Neuronal stem cell (in vitro differentiated cells): ENCODE measurements at regions not wholly inside any gene's neighbourhood (a gene's known extent, or its start where the extent isn't known, plus 50 kb on each side); places are given as distances from the start of the nearest gene placed in this dataset.

Experiments
- DNase-seq: peaks from one replicate; pipeline ENCODE4 v3.0.0-alpha.2; 2013; ENCODE audit warnings: low spot score
- H2AFZ ChIP-seq: one replicate; pipeline ENCODE4 v1.6.1; 2013; ENCODE audit warnings: mild to moderate bottlenecking, low read length, inconsistent platforms
- H2AK5ac ChIP-seq: 2 replicates; pipeline ENCODE4 v1.6.1; 2013; ENCODE audit warnings: low read depth, mild to moderate bottlenecking, inconsistent platforms, low read length, moderate library complexity, mixed read lengths
- H2BK120ac ChIP-seq: 2 replicates; pipeline ENCODE4 v1.6.1; 2013; ENCODE audit warnings: low read depth, mild to moderate bottlenecking, inconsistent platforms, low read length, moderate library complexity, mixed read lengths
- H2BK12ac ChIP-seq: one replicate; pipeline ENCODE4 v1.6.1; 2013; ENCODE audit warnings: low read length, inconsistent platforms
- H2BK15ac ChIP-seq: 2 replicates; pipeline ENCODE4 v1.6.1; 2013; ENCODE audit warnings: mild to moderate bottlenecking, low read length, inconsistent platforms, mixed read lengths
- H2BK5ac ChIP-seq: one replicate; pipeline ENCODE4 v1.6.1; 2013; ENCODE audit warnings: inconsistent platforms, mild to moderate bottlenecking, low read length, moderate library complexity
- H3K14ac ChIP-seq: one replicate; pipeline ENCODE4 v1.6.1; 2013; ENCODE audit warnings: low read length, inconsistent platforms
- H3K18ac ChIP-seq: 2 replicates; pipeline ENCODE4 v1.6.1; 2013; ENCODE audit warnings: low read length, inconsistent platforms
- H3K23ac ChIP-seq: 2 replicates; pipeline ENCODE4 v1.6.1; 2013; ENCODE audit warnings: low read depth, mild to moderate bottlenecking, mixed read lengths, low read length, inconsistent platforms; ENCODE audit not compliant: poor library complexity
- H3K27ac ChIP-seq: replicated peaks from 3 replicates; pipeline ENCODE4 v1.5.1; 2013; ENCODE audit warnings: low read length, inconsistent platforms
- H3K27me3 ChIP-seq, 3 experiments: 2 replicates each; pipeline ENCODE4 v1.6.1; 2013; ENCODE audit warnings: low read length in 3 of 3, mild to moderate bottlenecking in 2 of 3, inconsistent platforms in 1 of 3, low read depth in 1 of 3, mixed read lengths in 1 of 3, moderate library complexity in 1 of 3; ENCODE audit not compliant: control insufficient read depth in 3 of 3, insufficient read depth in 3 of 3
- H3K36me3 ChIP-seq, 2 donors: replicated peaks in 1 of 2; 2 replicates each; pipeline ENCODE4 v1.6.1; 2013; ENCODE audit warnings: low read length in 2 of 2; ENCODE audit not compliant: control insufficient read depth in 2 of 2, insufficient read depth in 2 of 2
- H3K4ac ChIP-seq: 2 replicates; pipeline ENCODE4 v1.6.1; 2013; ENCODE audit warnings: inconsistent platforms, mild to moderate bottlenecking, low read length, moderate library complexity
- H3K4me1 ChIP-seq, 2 donors: 1 replicate in 1 of 2; 2 replicates in 1 of 2; pipeline ENCODE4 v1.6.1; 2013; ENCODE audit warnings: low read length in 2 of 2, low read depth in 1 of 2; ENCODE audit not compliant: control insufficient read depth in 2 of 2, insufficient read depth in 1 of 2
- H3K4me2 ChIP-seq: one replicate; pipeline ENCODE4 v1.6.1; 2013; ENCODE audit warnings: mild to moderate bottlenecking, low read length, inconsistent platforms; ENCODE audit not compliant: insufficient read depth, poor library complexity, severe bottlenecking
- H3K4me3 ChIP-seq, 2 donors: 2 replicates each; pipeline ENCODE4 v1.5.1; 2013; ENCODE audit warnings: low read length in 2 of 2, mild to moderate bottlenecking in 2 of 2, inconsistent platforms in 1 of 2, moderate library complexity in 1 of 2
- H3K79me1 ChIP-seq: one replicate; pipeline ENCODE4 v1.6.1; 2013; ENCODE audit warnings: low read depth, mild to moderate bottlenecking, inconsistent platforms, low read length, moderate library complexity
- H3K9ac ChIP-seq: one replicate; pipeline ENCODE4 v1.6.1; 2013; ENCODE audit warnings: mild to moderate bottlenecking, low read depth, low read length, inconsistent platforms; ENCODE audit not compliant: poor library complexity
- H3K9me3 ChIP-seq, 2 donors: replicated peaks in 1 of 2; 2 replicates each; pipeline versions ENCODE3 to v1.6.1; 2013; ENCODE audit warnings: low read length in 2 of 2, mild to moderate bottlenecking in 2 of 2, inconsistent platforms in 1 of 2, low read depth in 1 of 2, mixed read lengths in 1 of 2, moderate library complexity in 1 of 2; ENCODE audit not compliant: control insufficient read depth in 2 of 2, insufficient read depth in 1 of 2
- H4K8ac ChIP-seq: one replicate; pipeline ENCODE4 v1.6.1; 2013; ENCODE audit warnings: low read depth, mild to moderate bottlenecking, inconsistent platforms, low read length, moderate library complexity
- H4K91ac ChIP-seq: one replicate; pipeline ENCODE4 v1.6.1; 2013; ENCODE audit warnings: low read length, low read depth, mild to moderate bottlenecking, inconsistent platforms; ENCODE audit not compliant: poor library complexity
- WGBS, 2 donors: extraction: QIAGEN DNeasy Blood & Tissue Kit; methylation state at CpG; one replicate each; pipeline ENCODE4 v1.1.7; 2013; ENCODE audit warnings: missing lambda C conversion rate in 2 of 2, mixed read lengths in 1 of 2; ENCODE audit not compliant: insufficient read length in 2 of 2, insufficient replicate concordance in 1 of 2; ENCODE audit errors: extremely low coverage in 2 of 2; 5-methylcytosine and 5-hydroxymethylcytosine counted together

GRCh38 chr14:65866886-65867285 is 454.4 kb downstream of the FUT8 start:
- H3K4ac ChIP-seq = no peak overlapping the region
- no peak overlapping the region for H2BK12ac ChIP-seq
- no peaks in the 10 kb centered on the region for H3K79me1 ChIP-seq
- H3K23ac ChIP-seq = no peak overlapping the region
- no peak overlapping the region for H2AK5ac ChIP-seq
- H3K9ac ChIP-seq = no peak overlapping the region
- no peak overlapping the region for H2BK5ac ChIP-seq
- no peak for DNase-seq
- H4K91ac ChIP-seq = no peak overlapping the region
- H3K4me3 ChIP-seq = no peak overlapping the region
- no peak overlapping the region for H2AFZ ChIP-seq
- no peak overlapping the region for H3K14ac ChIP-seq
- no peak overlapping the region for H3K27ac ChIP-seq
- H2BK15ac ChIP-seq = no peak overlapping the region
- no peaks in the 10 kb centered on the region for H3K36me3 ChIP-seq
- no peak overlapping the region for H3K4me2 ChIP-seq
- H3K27me3 ChIP-seq = no peaks in the 10 kb centered on the region
- no peaks in the 10 kb centered on the region for H3K4me1 ChIP-seq
- no peak overlapping the region for H4K8ac ChIP-seq
- no CpG with 5 or more reads among the region's 4 CpGs for WGBS, 2 donors
- no peaks in the 10 kb centered on the region for H3K9me3 ChIP-seq
- H2BK120ac ChIP-seq = no peak overlapping the region
- H3K18ac ChIP-seq = no peak overlapping the region

GRCh38 chr14:65867333-65867732 is 454.8 kb downstream of the FUT8 start:
- Histone ChIP-seq H3K14ac (no peak overlapping the region), H2AK5ac (no peak overlapping the region), H4K91ac (no peak overlapping the region), H3K36me3 (no peaks in the 10 kb centered on the region), H3K79me1 (no peaks in the 10 kb centered on the region), H3K9me3 (no peaks in the 10 kb centered on the region), H2BK120ac (no peak overlapping the region), H3K4me1 (no peaks in the 10 kb centered on the region), H3K4me3 (no peak overlapping the region), H2BK15ac (no peak overlapping the region), H3K27me3 (no peaks in the 10 kb centered on the region), H2AFZ (no peak overlapping the region), H3K18ac (peak overlapping the region; percentile 29), H3K23ac (no peak overlapping the region), H2BK5ac (no peak overlapping the region), H3K9ac (no peak overlapping the region), H4K8ac (no peak overlapping the region), H2BK12ac (no peak overlapping the region), H3K4ac (no peak overlapping the region), H3K4me2 (no peak overlapping the region), H3K27ac (no peak overlapping the region)
- no CpG with 5 or more reads among the region's 3 CpGs for WGBS, 2 donors
- DNase-seq = no peak

GRCh38 chr14:65872536-65872935 is 460.0 kb downstream of the FUT8 start:
- Histone ChIP-seq H4K8ac (no peak overlapping the region), H2BK15ac (no peak overlapping the region), H3K9me3 (no peaks in the 10 kb centered on the region), H3K27me3 (no peaks in the 10 kb centered on the region), H3K36me3 (no peaks in the 10 kb centered on the region), H3K4me1 (no peaks in the 10 kb centered on the region), H2AFZ (no peak overlapping the region), H3K9ac (no peak overlapping the region), H3K14ac (no peak overlapping the region), H3K18ac (no peak overlapping the region), H3K4ac (no peak overlapping the region), H2BK5ac (no peak overlapping the region), H3K79me1 (no peaks in the 10 kb centered on the region), H3K27ac (no peak overlapping the region), H2AK5ac (no peak overlapping the region), H3K4me2 (no peak overlapping the region), H3K4me3 (no peak overlapping the region), H3K23ac (no peak overlapping the region), H2BK12ac (no peak overlapping the region), H4K91ac (no peak overlapping the region), H2BK120ac (no peak overlapping the region)
- WGBS, 2 donors = no CpG with 5 or more reads among the region's 2 CpGs
- DNase-seq = no peak

GRCh38 chr14:65877166-65877565 is 464.6 kb downstream of the FUT8 start:
- H3K27me3 ChIP-seq = no peaks in the 10 kb centered on the region
- no peak overlapping the region for H2BK15ac ChIP-seq
- H2AFZ ChIP-seq = no peak overlapping the region
- no peaks in the 10 kb centered on the region for H3K4me1 ChIP-seq
- H3K27ac ChIP-seq = no peak overlapping the region
- H3K36me3 ChIP-seq = no peaks in the 10 kb centered on the region
- H3K79me1 ChIP-seq = no peaks in the 10 kb centered on the region
- H3K4me2 ChIP-seq = no peak overlapping the region
- peak overlapping the region; percentile 73 for H2BK12ac ChIP-seq
- no peak overlapping the region for H2BK120ac ChIP-seq
- H3K18ac ChIP-seq = peak overlapping the region; percentile 92
- H3K9me3 ChIP-seq = no peaks in the 10 kb centered on the region
- no peak overlapping the region for H2BK5ac ChIP-seq
- no peak overlapping the region for H4K91ac ChIP-seq
- DNase-seq = no peak
- H2AK5ac ChIP-seq = no peak overlapping the region
- peak overlapping the region; percentile 85 for H3K9ac ChIP-seq
- H3K4me3 ChIP-seq = no peak overlapping the region
- peak overlapping the region; percentile 66 for H3K4ac ChIP-seq
- peak overlapping the region; percentile 95 for H3K14ac ChIP-seq
- no CpG with 5 or more reads among the region's 7 CpGs for WGBS, 2 donors
- peak overlapping the region; percentile 88 for H3K23ac ChIP-seq
- H4K8ac ChIP-seq = peak overlapping the region; percentile 92
